Prostate gland (tissue), 2 donors: ENCODE measurements at regions not wholly inside any gene's neighbourhood (a gene's known extent, or its start where the extent isn't known, plus 50 kb on each side); places are given as distances from the start of the nearest gene placed in this dataset.

ENCODE experiments used
- DNase-seq: peaks from one replicate; pipeline ENCODE4 v3.0.0-alpha.2; 2019; ENCODE audit warnings: low spot score
- H3K27ac ChIP-seq, 2 donors: fragments of 200-600 bp; sonication (generic); 2 replicates each; pipeline ENCODE4 v1.5.1; 2017 to 2019
- H3K27me3 ChIP-seq: fragments of 200-600 bp; sonication (generic); replicated peaks from 2 replicates; pipeline ENCODE4 v1.5.1; 2019; ENCODE audit not compliant: insufficient read depth
- H3K36me3 ChIP-seq, 2 donors: fragments of 200-600 bp; sonication (generic); 1 replicate in 1 of 2; 2 replicates in 1 of 2; pipeline versions ENCODE4 v1.5.1 to v1.8.1; 2017 to 2019
- H3K4me1 ChIP-seq: fragments of 200-600 bp; sonication (generic); replicated peaks from 2 replicates; pipeline ENCODE4 v1.5.1; 2019
- H3K4me3 ChIP-seq, 2 donors: fragments of 200-600 bp; sonication (generic); 2 replicates each; pipeline ENCODE4 v1.5.1; 2017 to 2019
- H3K9me3 ChIP-seq: fragments of 200-600 bp; sonication (generic); 2 replicates; pipeline ENCODE4 v1.5.1; 2017
- CTCF ChIP-seq, 4 experiments: fragments of 200-600 bp in 2 of 4; fragments of 450-650 bp in 2 of 4; sonication (generic) in 2 of 4; IDR thresholded peaks; 1 replicate in 3 of 4; 2 replicates in 1 of 4; pipeline ENCODE4 v1.5.1; 2016 to 2019; ENCODE audit warnings: antibody characterized with exemption in 4 of 4, mild to moderate bottlenecking in 2 of 4, moderate library complexity in 2 of 4
- POLR2A ChIP-seq: fragments of 450-650 bp; IDR thresholded peaks from one replicate; pipeline ENCODE4 v1.6.1; 2016; ENCODE audit warnings: antibody characterized with exemption, mild to moderate bottlenecking
- POLR2AphosphoS5 ChIP-seq: sonication (generic); formaldehyde crosslinking; IDR thresholded peaks from one replicate; pipeline ENCODE4 v1.6.1; 2017; ENCODE audit warnings: antibody characterized with exemption
- WGBS: methylation state at CpG from one replicate; pipeline ENCODE4 v1.1.5; 2018; 5-methylcytosine and 5-hydroxymethylcytosine counted together
- intact Hi-C: fragments of 100-400 bp; cut with DNase I; formaldehyde crosslinking; loops from one replicate; pipeline ENCODE4 v1.14.2; 2022

DNA sequence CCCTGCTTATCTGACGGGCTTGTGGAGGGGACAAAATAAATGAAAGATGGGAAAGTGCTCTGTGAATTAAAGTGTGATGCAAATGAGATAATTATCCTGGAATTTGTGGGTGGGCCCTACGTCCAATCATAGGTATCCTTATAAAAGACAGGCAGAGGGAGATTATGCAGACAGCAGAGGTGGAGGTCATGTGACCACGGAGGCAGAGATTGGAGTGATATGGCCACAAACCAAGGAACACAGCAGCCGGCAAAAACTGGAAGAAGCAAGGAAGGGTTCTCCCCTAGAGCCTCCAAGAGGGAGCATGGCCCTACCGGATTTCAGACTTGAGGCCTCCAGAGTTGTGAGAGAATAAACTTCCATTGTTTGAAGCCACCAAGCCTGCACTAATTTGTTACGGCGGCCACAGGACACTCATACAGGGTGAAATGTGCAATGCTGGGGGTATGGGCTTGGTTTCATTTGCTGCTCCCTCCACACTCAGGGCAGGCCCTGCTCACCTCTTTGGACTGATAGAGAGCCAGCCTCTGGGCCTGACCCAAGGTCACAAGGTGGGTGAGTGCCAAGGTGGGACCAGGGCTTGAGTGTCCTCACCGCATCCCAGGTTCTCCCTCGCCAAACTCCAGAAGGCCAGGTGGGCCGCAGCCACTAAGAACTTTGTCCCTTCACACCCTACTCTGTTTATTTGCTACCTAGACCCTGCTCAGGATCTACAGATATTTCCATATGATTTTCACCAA, 149.6 kb upstream of the TNRC6C start:
- 81% methylated on average over 10 of the region's 10 CpGs for WGBS
- DNase-seq = no peak
- intact Hi-C loops = no loop called here
- Histone ChIP-seq H3K9me3 (no peaks in the 10 kb centered on the region), H3K4me3 (no peak overlapping the region), H3K4me1 (no peaks in the 10 kb centered on the region), H3K27ac (no peak overlapping the region), H3K27me3 (no peaks in the 10 kb centered on the region), H3K36me3 (no peaks in the 10 kb centered on the region)
- TF ChIP-seq POLR2AphosphoS5 (no peak), CTCF (IDR thresholded peaks at IDR 0.05) (no peak), POLR2A (no peak)

DNA sequence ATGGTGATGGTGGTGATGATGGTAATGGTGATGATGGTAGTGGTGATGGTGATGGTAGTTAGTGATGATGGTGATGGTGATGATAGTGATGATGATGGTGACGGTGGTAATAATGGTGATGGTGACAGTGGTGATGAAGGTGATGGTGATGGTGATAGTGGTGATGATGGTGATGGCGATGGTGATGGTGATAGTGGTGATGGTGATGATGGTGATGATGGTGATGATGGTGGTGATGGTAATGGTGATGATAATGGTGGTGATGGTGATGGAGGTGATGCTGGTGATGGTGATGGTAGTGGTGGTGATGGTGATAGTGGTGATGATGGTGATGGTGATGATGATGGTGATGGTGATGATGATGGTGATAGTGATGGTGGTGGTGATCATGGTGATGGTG, 148.7 kb upstream of the TNRC6C start:
- DNase-seq = no peak
- Histone ChIP-seq H3K4me1 (no peaks in the 10 kb centered on the region), H3K27me3 (no peaks in the 10 kb centered on the region), H3K27ac (no peak overlapping the region), H3K4me3 (no peak overlapping the region), H3K36me3 (no peaks in the 10 kb centered on the region), H3K9me3 (no peaks in the 10 kb centered on the region)
- intact Hi-C loops = no loop called here
- 94% methylated on average over 2 of the region's 2 CpGs for WGBS
- no peak for TF ChIP-seq CTCF (IDR thresholded peaks at IDR 0.05)
- no peak for TF ChIP-seq POLR2AphosphoS5
- no peak for TF ChIP-seq POLR2A

DNA sequence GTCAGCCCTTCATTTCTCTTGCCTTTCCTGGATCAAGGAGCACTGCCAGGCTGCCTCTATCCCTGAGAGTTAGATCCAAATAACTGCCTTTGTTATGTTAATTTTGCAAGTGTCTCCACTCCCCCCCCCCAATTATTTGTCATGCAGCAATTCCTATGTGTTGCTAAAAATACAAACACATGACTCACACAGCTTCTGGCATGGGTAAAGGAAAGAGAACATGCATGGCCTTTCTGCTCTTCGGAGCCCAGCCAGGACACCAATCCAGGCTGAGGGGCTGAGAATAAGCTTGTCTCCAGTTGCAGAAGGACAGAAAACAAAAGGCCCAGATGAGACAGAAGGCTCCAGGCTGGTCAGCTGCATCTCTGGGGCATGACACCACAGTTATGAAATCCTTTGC, 148.0 kb upstream of the TNRC6C start:
- DNase-seq = no peak
- WGBS = 55% methylated on average over 1 of the region's 1 CpG
- Histone ChIP-seq H3K4me3 (no peak overlapping the region), H3K4me1 (no peaks in the 10 kb centered on the region), H3K36me3 (no peaks in the 10 kb centered on the region), H3K9me3 (no peaks in the 10 kb centered on the region), H3K27me3 (no peaks in the 10 kb centered on the region), H3K27ac (no peak overlapping the region)
- TF ChIP-seq CTCF (IDR thresholded peaks at IDR 0.05) (no peak), POLR2AphosphoS5 (no peak), POLR2A (no peak)
- intact Hi-C loops = no loop called here

DNA sequence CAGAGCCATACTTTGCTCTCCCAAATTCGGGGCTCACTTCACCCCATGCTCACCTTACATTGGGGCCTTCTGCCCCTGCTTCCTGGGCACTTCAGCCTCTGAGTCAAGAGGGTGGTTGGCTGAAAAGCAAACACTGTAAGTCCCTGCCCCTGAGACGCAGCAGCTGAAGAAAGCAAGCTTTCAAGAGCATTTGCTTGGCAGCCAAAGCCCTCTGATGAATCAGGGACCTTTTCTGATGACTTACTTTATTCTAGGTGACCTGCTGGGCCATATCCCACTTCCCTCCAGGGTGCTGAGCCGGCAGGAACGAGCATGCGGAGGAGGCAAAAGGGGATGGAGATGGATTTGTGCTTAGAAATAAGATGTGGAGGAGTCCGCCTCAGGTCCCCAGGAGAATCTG, 147.0 kb upstream of the TNRC6C start:
- intact Hi-C loops = no loop called here
- H3K9me3 ChIP-seq = no peaks in the 10 kb centered on the region
- H3K4me3 ChIP-seq = no peak overlapping the region
- H3K27ac ChIP-seq = no peak overlapping the region
- no peaks in the 10 kb centered on the region for H3K36me3 ChIP-seq
- no peak for DNase-seq
- H3K4me1 ChIP-seq = no peaks in the 10 kb centered on the region
- WGBS = 84% methylated on average over 6 of the region's 6 CpGs
- TF ChIP-seq POLR2A (no peak), CTCF (IDR thresholded peaks at IDR 0.05) (no peak)
- H3K27me3 ChIP-seq = no peaks in the 10 kb centered on the region

DNA sequence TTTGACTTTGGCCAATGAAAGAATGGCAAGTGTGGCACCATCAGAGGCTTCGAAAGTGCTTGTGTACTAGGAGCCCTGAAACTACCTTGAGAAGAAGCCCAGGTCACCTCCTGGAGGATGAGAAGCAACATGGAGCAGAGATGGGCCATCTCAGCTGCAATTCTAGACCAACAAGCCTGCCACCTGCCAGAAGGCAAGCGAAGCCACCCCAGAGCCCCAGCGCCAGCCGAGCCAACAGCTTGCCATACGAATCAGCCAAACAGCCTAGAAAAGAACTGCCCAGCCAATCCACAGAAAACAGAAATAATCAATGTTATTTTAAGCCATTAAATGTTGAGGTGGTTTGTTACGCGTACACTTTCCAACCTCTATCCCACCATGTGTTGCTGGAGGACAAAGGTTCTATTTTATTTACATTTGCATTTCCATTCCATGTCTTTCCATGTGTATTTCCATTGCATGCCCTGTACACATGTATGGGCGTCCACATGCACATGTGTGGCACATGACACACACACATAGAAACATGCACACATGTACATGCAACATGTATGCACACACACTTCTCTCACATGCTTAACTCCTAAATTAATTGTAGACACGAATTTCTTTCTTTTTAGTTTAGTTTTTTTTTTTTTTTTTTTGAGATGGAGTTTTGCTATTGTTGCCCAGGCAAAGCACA, 144.3 kb upstream of the TNRC6C start:
- Histone ChIP-seq H3K9me3 (no peaks in the 10 kb centered on the region), H3K36me3 (no peaks in the 10 kb centered on the region), H3K4me3 (no peak overlapping the region), H3K27ac (no peak overlapping the region), H3K4me1 (no peaks in the 10 kb centered on the region), H3K27me3 (no peaks in the 10 kb centered on the region)
- intact Hi-C loops = no loop called here
- no peak for DNase-seq
- WGBS = 95% methylated on average over 9 of the region's 9 CpGs
- no peak for TF ChIP-seq POLR2AphosphoS5
